AG08395 (cell line): ENCODE measurements at regions not wholly inside any gene's neighbourhood (a gene's known extent, or its start where the extent isn't known, plus 50 kb on each side); places are given as distances from the start of the nearest gene placed in this dataset.
A peak's percentile ranks its signal among the peaks of the same experiment; 100 is the strongest.

Experiments used
- DNase-seq: peaks from one replicate; pipeline ENCODE4 v3.0.0; 2012; ENCODE audit warnings: mixed read lengths, low spot score

DNA sequence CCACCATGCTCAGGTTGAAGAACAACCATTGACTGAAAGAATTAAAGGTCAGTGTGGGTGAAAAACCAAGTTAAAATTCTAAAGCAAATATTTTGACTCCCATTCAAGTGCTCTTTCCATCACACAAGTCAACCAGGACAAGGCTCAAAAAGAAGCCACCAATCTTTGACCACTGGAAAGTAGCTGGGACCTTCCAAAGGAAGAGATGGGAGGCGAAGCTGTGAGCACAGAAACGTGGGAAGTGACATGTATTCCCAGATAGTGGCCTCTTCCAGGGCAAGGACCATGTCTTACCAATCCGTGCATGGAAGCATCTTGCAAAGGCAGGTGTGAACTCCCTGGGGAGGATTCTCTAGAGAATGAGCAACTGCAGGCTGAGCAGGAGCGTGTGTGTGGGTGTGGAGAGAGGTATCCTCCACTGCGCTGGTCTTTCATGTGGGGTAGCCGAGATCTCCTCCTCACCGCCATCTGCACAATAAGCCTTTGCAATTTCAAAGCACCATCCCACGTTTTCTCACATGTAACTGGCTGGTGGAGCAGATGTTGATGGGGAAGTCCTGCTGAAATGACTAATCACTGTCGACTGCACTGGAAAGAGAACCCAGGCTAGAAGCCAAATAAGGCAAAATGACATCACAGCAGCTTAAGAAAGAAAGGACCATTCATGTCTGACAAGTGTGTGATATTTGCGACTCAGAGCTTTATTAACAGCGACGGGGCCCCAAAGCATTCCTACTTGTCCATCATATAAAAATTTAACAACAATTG, 189.4 kb upstream of the RREB1 start:
- peak; percentile 71 for DNase-seq

DNA sequence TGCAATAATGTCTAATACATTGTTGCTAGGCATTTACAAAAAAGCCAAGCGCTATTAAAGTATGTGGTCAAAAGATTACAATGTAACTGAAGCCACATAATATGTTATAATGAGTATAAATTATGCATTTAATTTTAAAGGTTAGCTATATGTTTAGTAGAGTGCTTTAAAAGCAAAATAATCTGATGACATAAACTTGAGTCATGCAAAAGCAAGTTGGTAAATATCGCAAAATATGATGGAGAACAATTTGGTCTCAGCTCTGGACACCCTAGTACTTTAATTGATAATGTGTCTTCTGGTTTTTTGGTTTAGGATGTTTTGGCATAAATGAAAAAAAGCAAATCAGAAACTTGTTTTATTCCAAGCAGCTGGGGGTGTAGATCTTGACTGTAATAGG, 188.6 kb upstream of the RREB1 start:
- DNase-seq, result no peak

DNA sequence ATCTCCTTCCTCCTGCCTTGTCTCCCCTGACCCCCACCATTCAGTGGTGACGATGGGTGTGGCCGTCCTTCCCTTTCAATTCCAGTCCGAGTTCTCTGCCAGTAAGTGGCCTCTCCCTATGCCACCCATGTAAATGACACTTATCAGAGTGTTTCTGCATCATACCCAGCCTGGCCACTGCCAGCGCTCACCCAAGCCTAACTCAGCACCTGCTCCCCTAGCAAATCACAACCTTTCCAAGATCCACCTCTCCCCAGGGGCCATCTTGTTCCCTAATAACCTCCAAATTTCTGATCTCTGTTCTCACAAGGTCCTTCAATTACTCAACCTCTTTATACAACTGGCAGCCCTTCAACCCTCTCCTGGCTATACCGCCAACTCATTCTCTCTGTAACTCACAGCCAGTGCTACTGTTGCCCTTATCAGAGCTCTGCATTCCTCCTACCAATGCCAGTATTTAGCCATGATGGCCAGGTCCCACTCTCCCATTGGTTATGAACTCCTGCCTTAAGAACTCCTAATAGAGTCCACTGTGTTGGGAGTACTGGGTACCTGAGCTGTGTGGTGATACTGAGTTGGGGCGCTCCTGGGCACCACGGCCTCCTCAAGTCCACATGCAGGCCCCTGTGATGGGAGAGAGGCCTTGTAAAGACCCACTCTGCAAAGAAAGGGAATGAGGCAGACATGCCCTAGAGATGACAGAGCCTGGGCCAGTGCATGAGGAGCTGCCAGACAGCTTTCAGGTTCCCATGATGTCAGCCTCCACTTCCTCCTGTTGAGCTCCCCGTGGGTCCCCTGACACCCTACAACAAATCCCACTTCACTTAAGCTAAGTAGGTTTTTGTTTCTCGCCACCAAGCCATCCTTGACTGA, 187.4 kb upstream of the RREB1 start:
- no peak for DNase-seq

DNA sequence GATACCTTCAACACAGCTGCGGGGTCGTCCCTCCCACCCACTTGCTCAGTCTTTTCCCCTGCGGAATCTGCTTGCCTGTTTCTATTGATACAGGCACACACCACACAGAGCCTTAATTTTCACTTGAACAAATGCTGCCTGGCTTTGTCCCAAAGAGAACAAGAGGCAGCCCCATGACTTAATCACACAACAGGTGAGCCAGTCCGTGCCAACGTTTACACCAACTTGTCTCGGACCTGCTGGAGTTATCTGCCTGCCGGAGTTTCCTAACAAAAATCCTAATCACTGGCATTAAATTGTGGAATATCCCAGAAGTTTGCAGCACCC, 186.8 kb upstream of the RREB1 start:
- DNase-seq, result no peak

DNA sequence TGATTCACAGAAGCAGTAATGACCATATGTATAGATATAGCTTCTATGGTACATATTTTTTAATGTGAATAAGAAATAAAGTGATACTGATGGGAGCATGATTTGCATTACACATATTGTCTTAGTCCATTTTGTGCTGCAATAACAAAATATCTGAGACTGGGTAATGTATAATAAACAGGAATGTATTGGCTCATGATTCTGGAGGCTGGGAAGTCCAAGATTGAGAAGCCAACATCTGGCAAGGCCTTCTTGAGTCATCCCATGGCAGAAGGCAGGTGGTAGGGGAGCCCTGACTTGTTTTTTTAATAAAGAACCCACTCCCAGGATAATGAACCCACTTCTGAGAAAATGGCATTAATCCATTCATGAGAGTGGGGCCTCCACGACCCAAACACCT, 185.6 kb upstream of the RREB1 start:
- DNase-seq, result no peak

DNA sequence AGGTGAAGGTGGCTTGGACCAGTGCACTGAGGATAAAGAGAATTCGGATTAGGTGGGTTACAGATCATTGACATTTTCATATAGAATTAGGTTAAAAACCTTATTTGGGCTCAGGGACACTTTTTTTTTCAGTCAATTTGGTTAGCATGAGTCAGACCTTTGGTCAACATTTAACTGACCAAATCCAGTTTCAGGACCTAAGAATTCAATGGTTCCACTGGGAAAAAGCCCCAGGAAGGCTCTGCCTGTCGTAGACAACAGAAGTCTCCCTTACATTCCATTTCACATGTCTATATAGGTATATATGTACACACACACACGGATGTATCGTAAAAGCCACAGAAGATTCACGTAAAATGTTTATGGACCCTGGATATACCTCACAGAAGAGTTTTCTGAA, 184.2 kb upstream of the RREB1 start:
- no peak for DNase-seq

DNA sequence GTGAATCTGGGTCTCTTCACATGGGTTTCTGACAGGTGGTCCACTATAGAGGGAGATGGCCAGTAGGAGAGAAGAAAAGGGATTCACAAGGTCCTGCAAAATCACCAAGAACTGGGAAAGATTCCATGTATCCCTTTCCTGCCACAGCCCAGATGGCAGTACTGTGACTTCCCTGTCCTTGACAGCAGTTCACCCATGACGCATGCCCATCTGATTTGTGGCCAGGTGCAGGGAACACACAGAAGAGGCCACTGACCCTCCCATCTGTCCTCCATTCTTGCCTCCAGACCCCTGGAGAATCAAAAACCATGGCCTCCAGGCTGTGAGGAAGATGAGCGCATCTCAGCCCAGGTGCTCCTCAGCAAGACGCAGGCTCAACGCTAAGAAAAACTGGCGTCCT, 183.1 kb upstream of the RREB1 start:
- no peak for DNase-seq

DNA sequence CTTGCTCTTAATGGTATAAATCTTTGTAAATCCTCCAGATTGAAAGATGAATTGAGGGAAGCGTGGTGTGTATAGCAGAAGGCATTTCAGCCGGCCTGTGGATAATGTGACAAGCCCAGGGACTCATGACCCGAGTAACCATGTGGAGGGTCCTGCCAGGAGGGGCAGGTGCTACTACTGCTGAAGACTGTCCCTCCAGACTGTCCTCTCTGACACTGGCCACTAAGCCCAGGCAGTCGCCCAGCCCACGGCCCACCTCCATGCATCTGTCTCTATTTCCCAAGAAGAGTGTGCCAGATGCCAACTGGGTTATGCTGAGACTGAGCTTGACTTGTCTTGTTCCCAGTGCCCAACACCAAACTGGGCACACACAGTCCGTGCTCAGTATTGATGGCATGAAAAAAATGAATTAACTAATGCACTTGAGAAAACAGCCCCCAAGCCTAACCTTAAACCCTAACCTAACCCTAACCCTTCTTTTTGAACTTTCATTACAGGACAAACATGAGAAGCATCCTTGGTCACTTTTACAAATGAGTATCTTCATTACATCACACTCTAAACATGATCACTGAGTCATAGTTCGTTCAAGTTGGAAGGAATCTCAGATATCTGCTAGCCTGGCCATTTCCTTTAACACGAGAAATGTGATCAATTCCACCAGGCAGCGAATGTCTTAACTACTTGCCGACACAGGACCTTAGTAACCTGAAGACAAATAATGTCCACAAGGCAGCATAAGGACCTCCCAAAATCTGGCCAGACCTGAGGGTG, 182.2 kb upstream of the RREB1 start:
- peak; percentile 40 for DNase-seq

DNA sequence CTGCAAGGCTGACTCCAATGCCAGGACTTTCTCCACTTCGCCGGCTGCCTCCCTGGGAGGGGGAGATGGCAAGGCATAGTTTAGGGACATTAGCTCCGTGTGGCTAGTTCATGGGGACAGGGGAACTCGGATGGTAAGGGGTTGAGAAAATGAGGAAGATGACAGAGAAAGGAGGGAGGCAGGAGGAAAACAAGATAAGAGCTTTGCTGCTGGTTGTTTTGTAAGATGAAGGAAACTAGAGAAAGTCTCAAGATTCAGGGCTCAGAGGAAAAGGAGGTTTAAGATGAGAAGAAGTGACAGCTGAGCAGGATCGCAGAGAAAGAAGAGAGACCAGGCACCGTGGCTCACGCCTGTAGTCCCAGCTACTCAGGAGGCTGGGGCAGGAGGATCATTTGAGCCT, 180.9 kb upstream of the RREB1 start:
- DNase-seq, result no peak

DNA sequence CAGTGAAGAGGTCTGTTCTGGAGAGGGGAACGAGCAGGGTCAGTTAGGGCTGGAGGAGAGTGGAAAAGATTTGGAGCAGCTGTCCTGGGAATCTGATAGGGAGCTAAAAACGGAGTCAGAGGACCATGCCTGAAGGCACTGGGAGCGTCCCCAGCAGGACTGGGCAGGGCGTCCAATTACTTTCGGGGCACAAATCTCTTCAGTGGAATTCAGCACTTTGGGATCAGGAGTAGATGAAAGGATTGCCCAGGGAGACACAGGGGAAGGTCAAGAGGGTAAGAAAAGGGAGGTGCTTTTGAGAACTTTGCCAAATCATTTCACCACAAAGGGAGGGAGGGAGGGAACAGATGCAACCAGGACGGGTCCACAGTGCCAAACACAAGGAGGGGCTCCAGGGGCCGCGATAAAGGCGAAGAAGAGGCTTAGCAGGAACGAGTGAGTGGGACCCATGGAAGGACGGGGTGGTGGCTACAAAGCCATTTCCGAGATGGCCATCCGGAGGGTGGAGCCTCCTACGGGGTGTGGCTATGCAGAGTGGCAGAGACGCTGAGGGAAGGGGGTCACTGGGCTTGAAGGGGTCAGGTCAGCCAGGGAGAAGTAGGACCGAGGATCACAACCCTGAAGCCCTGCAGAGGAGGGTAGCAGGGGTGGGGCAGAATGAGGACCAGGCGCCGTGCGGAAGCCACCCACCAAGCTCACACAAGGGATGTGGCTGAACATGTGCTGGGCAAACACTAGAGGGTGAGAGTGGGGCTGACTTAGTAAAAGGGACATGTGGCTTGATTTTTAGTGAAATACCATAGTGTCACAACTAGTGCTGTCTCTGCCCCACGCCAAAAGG, 180.0 kb upstream of the RREB1 start:
- peak; percentile 40 for DNase-seq

DNA sequence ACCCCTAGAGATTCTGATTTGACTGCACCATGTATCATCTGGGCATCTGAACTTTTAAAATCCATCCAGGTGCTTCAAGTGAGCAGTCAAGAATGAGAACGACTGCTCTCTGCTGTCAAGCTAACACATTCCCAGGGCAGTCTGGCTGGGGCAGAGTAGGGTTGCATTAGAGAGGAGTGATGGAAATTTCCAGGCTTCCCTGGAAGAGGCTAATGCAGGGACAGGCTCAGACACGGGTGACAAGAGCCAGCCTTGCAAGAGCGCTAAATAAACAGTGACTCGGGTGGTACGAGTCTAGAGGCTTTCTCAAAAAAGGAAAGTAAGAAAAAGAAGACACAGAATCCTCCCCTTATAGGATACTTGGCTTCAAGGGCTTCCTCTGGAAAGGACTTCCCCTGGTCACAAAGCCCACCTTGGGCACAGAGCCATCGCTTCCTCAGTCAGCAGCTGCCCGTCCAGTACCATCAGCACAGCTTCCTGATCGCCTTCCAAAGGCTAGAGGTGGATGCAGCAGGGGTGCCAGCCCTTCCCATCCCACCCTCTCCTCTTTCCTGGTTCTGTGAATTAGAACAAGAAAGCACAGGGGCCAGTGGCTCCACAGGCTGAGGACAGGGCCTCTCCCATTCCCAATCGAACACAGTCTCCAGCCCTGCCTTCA, 177.4 kb upstream of the RREB1 start:
- DNase-seq, result no peak

DNA sequence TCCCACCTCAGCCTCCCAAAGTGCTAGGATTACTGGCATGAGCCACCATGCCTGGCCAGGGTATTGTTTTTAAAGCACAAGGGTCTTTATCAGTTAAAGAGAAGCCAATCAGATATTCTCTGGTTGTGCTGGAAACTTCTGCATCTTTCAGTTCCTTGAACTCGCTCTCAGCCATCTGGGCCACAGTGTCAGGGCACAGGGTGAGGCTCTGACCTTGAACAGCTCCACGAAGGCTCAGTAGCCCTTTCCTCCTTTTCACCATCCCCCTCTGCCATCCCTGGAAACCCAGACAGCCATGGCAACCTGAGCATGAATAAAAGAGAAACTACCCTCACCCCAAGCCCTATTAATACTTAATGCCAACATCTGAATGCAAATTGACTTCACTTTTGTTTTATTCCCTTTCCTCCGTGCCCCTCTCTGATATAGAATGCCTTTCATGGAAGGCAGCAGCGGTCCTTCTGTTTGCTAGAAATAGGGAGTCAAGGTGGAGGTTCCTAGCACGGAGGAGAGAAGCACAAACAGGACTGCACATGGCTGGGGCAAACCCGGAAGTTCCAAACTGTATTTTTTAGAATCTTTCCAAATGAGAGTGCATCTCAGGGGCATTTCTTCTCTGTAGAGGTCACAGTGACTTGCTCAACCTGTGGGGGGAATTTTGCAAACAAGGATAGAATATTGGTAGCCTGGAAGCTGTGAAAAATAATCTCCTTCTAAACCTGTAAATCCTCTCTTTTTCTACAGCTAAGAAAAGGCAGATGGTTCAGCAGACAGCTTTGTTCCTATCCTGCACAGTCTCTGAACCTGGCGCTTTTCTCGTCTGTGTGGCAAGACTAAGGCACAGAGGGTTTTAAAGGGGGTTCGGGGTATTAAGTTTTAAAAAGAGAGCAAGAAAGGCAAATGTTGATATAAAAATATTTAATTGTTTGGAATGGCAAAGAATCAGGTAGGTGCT, 176.4 kb upstream of the RREB1 start:
- no peak for DNase-seq

DNA sequence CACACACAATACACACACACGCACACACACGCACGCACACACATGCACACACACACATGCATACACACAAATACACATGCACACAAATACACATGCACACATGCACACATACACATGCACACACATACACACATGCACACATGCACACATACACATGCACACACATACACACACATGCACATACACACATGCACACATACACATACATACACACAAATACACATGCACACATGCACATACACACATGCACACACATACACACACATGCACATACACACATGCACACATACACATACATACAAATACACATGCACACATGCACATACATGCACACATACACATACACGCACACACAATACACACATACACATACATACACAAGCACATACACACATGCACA, 175.4 kb upstream of the RREB1 start:
- DNase-seq, result no peak

DNA sequence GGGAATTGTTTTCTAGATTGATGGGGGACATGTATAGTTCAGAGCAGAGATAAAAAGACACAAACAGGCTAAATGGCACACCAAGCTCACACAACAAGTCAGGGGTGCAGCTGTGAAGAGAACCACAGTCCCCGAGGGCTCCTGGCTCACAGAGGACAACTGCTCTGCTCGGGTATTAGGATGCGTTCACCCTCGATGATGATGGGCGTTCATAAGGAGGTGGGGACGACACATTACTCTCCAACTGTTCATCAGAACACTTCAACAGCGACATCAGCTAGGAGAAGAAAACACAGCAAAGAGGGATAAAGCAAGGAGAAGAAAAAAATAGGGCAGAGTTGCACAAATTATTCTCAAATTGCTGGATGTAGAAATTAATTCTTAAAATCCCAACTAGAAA, 174.8 kb upstream of the RREB1 start:
- DNase-seq, result no peak

DNA sequence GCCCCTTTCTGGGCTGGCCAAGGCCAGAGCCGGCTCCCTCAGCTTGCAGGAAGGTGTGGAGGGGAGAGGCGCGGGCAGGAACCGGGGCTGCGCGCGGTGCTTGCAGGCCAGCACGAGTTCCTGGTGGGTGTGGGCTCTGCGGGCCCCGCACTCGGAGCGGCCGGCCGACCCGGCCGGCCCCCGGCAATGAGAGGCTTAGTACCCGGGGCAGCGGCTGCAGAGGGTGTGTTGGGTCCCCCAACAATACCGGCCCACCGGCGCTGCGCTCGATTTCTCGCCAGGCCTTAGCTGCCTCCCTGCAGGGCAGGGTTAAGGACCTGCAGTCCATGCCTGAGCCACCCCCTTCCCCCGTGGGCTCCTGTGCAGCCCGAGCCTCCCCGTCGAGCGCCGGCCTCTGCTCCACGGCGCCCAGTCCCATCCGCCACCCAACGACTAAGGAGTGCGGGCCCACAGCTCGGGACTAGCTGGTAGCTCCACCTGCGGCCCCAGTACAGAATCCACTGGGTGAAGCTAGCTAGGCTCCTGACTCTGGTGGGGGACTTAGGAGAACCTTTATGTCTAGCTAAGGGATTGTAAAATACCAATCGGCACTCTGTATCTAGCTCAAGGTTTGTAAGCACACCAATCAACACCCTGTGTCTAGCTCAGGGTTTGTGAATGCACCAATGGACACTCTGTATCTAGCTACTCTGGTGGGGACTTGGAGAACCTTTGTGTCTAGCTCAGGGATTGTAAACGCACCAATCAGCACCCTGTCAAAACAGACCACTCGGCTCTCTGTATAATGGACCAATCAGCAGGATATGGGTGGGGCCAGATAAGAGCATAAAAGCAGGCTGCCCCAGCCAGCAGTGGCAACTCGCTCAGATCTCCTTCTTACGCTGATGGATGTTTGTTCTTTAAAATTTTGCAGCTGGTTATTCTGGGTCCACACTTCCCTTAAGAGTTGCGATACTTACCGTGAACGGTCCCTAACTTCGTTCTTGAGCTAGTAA, 167.4 kb upstream of the RREB1 start:
- DNase-seq, result no peak

DNA sequence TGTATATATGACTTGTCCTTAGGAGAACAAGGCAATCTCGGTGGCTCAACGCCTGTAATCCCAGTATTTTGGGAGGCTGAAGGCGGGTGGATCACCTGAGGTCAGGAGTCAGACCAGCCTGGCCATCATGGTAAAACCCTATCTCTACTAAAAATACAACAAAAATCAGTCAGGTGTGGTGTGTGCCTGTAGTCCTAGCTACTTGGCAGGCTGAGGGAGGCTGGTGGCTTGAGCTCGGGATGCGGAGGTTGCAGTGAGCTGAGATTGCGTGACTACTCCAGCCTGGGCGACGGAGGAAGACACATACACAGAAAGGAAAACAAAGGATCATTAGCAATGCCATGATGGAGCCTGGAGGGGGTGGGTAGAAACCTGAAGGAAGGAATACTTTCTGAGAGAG, 166.6 kb upstream of the RREB1 start:
- DNase-seq, result no peak

DNA sequence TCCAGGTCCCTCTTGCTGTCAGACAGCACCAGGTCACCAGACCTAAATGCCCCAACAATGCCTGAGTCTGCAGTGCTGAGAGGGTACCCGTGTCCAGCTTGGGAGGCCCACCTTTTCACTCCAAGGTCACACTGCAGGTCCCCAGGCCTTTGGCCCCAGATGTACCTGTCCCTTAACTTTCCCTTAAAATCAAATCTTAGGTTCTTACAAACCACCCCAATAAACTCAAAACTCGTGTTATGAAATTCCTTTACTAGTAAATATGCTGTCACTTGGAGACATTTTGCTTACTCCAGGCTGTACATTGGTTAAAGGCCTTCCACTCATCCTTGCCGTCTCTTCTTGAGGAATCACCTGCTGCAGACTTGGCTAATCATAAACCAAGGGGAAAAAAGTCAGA, 165.7 kb upstream of the RREB1 start:
- DNase-seq, result no peak

DNA sequence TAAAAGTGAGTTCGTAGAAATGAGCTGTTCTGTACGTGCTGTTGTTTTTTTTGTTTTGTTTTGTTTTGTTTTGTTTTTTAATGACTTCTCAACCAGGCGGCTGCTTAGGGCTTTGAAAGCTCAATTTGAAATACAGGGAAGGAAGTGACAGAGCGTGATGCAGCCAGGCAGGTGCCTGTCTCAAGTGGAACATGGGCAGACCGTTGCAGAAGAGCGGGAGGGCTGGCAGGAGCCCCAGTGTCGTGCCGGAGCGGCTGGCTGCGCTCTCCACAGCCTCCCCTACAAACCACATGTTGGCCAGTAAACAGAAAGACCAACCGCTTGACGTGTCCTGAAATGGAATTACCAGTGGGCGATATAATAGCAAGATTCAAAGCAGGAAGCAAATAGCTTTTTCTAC, 164.9 kb upstream of the RREB1 start:
- DNase-seq, result peak; percentile 82

DNA sequence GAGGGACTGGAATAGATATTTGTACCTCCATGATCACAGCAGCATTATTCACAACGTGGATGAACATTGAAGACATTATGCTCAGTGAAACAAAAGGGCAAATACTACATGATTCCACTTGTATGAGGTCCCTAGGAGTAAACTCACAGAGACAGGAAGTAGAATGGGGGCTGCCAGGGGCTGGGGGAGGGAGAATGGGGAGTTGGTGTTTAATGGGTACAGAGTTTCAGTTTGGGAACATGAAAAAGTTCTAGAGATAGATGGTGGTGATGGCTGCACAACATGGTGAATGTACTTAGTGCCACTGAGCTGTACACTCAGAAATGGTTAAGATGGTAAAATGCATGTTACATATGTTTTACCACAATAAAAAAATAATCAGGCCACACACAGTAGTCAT, 164.3 kb upstream of the RREB1 start:
- DNase-seq, result no peak
